ENCODE measurements at regions not wholly inside any gene's neighbourhood (a gene's known extent, or its start where the extent isn't known, plus 50 kb on each side); places are given as distances from the start of the nearest gene placed in this dataset.
A peak's percentile ranks its signal among the peaks of the same experiment; 100 is the strongest.
"Not testable (repeated sequence)": the region's sequence is repeated elsewhere in the genome, so short reads cannot be mapped to it uniquely, and the experiment has no call there.

DNA sequence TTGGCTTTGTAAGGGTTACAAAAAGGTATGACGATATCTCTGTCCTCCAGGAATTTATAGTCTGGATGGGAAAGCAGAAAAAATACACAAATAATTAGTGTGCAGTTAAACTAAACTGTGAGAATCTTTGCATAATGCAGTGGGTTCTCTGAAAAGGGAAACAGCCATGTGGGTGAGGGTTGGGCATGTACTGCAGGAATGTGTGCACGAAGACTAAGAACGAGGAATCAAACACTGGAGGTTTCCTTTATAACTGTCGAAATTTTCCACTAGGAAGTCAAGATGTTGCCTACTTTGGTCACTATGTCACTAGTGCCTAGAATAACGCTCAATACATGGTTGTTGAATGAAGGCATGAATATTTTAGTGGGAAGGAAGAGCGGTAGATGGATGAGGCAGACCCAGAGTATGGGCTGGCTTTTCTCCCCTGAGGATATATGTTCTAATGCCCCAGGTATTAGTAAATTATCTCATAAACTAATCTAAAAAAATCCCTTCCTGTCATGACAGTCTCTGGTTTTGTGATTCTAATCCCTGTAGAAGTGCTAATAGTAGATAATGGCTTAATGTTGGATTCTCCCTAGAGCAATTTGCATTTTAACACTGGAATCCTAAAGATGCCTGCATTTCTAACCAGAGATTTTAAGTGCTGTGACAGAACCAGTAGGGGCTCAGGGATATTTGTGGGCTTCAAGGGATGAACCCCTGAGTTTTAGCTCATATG lies 227.3 kb downstream of the NMUR2 start:
- DNase-seq = no peak

DNA sequence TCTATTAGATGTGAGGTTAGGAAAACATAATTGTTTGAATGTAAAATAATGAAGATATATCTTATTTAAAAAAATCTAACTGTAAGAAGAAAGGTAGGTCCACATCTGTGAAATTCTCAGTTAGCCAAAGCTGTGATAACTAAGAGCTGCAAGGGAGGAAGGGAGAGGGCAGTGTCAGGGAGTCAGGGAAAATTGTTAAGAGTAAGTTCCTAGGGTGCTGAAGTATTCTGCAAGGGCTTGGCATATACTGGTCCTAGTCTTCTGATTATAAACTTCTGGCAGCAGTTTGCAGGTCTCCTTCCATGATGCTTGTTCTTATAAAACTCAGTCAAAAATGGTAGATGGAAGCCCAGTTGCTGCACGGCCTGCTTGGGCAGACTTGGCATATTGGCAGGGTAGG lies 233.2 kb downstream of the NMUR2 start:
- DNase-seq = no peak

DNA sequence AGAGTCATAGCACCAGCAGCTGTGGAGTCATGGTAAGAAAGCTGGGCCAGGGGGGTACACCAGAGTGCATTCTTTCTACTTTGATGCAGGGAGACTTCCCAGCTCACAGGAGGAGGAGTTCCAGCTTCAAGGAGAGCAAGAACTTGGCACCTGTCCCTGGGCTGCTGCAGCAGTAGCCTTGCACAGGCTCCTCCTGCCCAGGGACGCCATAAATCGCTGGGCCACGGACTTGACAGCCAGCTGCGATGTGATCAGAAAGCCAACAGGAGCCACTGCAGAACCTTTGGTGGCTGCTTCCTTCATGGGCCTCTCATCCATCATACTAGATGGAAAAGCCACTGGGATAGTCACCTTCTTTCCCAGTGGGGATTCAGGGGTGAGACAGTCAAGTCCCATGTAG lies 234.7 kb downstream of the NMUR2 start:
- DNase-seq = peak; percentile 48

DNA sequence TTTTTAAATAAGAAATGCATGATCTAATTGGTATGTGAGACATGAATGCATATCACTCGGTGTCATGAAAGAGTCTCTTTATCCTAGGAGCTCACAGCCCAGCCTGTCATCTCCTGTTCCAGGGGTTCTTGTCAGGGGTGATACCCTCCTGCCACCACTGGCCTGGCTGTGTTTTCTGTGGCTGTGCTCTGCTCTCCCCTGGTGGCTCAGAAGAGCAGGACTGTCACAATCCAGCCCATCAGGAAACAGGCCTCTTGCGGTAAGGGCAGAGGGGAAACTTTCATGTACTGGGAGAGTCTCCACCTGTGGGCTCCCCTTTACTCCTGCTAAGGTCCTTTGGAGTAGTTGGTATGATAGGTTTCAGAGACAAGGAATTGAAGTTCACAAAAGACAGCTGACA lies 240.2 kb upstream of the GLRA1 start:
- no peak for DNase-seq

DNA sequence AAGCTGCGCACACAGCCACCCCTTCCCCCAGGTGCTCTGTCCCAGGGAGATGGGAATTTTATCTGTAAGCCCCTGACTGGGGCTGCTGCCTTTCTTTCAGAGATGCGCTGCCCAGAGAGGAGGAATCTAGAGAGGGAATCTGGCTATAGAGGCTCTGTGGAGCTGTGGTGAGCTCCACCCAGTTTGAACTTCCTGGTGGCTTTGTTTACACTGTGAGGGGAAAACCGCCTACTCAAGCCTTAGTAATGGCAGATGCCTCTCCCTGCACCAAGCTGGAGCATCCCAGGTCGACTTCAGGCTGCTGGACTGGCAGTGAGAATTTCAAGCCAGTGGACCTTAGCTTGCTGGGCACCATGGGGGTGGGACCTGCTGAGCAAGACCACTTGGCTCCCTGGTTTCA lies 235.2 kb upstream of the GLRA1 start:
- not testable (repeated sequence) for DNase-seq

DNA sequence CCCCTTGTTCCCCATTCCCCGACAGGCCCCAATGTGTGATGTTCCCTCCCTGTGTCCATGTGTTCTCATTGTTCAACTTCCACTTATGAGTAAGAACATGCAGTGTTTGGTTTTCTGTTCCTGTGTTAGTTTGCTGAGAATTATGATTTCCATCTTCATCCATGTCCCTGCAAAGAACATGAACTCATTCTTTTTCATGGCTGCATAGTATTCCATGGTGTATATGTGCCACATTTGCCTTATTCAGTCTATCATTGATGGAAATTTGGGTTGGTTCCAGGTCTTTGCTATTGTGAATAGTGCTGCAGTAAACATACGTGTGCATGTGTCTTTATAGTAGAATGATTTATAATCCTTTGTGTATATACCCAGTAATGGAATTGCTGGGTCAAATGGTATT lies 229.8 kb upstream of the GLRA1 start:
- not testable (repeated sequence) for DNase-seq

DNA sequence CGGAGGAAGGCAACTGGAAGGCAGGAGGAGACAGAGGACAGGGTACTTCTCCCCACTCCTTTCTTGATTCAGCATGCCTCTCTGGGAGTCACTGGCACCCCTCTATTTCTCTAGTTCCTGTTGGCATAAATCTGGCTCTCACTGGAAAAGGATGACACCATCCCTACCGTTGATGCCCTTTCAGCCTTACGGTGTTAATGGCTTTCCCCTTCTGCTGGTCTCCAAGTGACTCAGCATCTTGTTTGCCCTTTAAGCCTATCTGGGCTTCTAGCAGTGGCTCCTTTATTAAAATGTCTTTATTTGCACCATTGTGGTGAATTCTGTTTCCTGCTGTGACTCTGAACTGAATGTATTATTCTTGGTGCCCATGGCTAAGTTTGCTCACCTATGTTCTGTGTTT lies 227.3 kb upstream of the GLRA1 start:
- DNase-seq = no peak

DNA sequence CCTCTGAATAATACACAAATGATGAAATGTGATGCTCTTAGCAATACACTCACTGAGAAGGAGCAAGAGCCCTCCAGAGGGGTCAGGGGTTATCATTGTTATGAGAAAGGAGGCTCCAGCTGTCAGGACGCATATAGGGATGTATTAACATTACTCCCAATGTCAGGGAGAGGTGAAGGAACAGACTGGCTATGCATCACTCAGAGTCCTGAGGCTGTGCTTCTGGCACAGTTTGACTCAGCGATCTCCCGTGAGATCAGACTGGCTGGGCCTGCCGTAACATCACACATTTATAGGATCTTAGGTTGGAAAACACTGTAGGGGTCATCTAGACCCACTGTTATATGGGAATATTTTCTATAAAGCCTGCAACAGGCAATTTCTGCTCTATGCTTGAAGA lies 226.5 kb upstream of the GLRA1 start:
- no peak for DNase-seq

DNA sequence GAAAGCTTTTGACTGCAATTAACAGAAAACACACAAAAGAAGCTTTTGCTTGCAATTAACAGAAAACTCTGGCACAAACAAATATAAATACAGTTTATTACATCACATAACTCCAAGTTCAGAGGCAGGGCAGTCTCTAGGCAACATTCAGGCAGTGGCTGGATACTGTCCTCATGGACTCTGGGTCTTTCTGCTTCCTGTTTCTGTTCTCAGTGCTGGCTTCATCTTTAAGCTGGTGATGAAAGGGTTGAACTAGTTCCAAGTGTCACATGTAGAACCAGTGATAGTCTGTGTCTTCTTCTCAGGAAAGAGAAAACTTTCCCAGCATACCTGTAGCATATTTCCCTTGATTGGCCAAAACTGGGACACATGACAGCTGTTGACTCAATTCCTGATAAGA lies 222.6 kb upstream of the GLRA1 start:
- no peak for DNase-seq

DNA sequence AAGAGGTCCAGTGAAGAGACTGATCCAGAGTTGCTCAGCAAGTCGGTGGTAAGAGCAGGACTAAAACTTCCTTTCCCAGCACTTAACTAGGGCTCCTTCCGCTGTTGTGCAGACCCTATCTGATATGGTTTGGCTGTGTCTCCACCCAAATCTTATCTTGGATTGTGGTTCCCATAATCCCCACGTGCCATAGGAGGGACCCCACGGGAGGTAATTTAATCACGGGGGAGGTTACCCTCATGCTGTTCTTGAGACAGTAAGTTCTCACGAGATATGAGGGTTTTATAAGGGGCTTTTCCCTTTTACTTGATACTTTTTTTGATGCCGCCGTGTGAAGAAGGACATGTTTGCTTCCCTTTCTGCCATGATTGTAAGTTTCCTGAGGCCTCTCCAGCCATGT lies 221.9 kb upstream of the GLRA1 start:
- DNase-seq = no peak

DNA sequence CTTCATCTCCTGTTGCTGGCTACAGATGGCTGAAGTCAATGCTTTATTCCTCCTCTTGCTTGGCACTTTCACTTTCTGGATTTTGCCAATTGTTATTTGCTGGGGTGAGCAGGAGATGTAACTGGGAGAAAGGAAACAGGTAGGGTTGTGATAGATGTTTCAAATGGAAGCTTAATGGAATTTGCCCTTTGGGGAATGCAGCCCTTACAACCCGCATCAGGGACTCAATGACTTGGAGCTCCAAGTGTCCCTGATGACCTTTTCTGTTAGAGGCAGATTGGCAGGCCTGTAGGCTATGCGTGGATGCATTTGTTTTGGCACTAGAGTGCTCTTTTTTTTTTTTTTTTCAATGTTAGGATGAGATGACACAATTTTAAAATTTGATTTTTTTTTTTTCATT lies 219.9 kb upstream of the GLRA1 start:
- DNase-seq = no peak

DNA sequence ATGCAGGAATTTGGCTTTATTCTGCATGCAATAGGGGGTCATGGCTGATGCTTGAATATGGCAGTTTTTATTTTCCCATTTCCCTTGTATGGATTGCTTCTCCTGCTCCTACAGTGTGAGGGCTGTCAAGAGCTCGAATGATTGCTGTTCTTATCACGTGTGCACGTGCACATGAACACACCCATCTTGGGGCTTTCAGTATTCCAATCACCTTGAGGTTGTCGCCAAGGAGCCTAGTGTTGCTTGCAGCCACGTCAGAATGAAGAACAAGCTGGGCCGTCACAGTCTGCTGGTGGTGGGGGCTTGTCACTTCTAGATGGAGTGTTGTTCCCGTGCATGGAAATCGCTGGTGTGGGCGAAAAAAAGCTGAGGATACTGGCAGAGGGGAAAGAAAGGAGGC lies 219.4 kb upstream of the GLRA1 start:
- no peak for DNase-seq

DNA sequence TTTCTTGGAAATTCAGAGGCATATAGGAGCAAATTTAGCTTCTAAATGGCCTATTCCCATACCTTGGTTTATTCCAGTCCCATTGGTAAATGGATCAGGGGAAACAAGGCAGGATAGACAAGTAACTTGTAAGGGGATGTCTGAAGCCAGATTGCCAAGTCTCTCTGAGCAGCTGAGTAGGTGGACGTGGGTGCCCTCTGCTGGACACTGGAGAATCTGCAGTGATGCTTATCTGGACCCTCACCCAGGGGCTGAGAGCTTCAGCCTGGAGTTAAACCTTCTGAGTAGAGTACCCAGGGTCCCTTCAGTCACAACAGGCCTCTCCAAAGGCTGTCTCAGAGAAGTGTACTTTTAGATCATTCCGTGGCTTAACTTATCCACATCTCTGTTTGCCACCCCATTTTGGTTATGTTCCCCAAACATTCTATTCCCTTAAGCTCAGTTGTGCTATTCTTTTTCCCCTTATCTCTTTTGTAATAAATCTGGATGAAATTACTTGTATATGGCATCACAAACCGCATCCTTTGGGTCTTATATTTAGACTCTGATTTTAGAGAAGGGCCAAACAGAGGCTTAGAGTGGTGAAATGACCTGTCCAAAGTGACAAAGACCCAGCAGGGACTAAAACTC lies 218.3 kb upstream of the GLRA1 start:
- peak; percentile 53 for DNase-seq

DNA sequence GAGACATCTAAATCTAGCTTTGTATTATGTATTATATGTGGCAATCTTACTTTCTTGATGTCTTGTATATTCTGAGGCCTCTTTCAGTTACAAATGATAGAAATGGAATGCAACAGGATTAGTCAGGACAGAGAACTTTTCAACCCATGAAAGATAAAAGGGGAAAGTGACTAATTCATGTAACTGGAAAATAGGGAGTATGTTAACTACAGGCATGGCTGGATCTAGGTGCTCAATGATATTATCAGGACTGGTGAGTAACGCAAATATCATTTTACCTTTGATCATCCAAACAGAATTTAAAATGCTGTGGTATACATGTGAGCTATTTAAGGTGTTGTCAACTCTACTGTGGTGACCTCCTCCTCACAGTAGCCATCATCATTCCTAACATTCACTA lies 215.7 kb upstream of the GLRA1 start:
- no peak for DNase-seq

DNA sequence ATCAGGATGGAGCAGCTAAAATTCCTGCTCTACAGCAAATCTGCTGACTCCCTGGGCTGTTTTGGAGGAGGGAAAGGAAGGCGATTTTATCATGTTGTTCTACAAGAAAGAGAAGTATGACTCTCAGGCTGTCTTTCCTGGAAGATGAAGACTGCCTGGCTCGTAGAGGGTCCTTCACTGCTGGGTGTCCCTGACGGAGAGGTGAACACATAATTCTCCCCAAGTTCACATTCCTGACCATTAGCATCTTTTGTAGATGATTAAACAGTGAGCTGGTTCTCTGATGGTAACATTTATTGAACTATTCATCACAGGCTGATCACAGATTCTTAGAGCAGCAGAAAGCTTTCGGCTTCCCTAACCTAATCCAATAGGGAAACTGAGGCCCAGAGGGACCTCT lies 212.4 kb upstream of the GLRA1 start:
- DNase-seq = no peak

DNA sequence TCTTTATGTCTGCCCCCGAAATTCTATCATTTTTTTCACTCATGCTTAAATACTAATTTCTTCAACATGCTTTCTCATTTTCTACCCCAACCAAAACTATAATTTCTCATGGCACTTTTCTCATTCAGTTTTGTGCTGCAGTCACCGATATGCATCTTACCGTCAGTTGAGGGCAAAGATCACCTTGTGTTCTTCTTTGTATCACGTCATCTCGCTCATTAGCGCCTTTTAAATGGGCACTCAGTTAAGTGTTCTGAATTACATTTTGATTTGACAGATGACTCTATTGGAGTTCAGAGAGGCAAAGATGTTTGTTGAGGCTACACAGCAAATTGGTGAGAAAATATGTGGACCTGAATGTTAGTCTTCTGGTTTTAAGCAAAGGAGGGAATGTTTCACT lies 211.7 kb upstream of the GLRA1 start:
- no peak for DNase-seq

DNA sequence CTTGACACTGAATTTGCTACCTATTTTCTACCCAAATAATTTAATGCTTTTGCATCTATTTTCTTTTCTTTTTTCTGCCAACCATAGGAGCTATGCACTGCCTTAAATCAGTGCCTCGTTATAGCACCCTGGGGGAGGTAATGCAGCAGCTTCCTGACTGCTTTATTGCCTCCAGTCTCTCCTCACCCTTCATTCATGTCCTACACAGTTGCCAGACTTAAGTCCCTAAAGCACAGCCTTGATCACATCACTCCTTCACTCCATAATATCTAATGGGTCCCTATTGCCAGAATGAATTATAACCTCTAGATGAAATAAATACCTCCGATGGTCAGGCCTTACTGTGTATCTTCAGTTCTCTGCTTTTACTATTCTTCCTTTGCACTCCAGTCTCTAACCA lies 211.2 kb upstream of the GLRA1 start:
- no peak for DNase-seq

DNA sequence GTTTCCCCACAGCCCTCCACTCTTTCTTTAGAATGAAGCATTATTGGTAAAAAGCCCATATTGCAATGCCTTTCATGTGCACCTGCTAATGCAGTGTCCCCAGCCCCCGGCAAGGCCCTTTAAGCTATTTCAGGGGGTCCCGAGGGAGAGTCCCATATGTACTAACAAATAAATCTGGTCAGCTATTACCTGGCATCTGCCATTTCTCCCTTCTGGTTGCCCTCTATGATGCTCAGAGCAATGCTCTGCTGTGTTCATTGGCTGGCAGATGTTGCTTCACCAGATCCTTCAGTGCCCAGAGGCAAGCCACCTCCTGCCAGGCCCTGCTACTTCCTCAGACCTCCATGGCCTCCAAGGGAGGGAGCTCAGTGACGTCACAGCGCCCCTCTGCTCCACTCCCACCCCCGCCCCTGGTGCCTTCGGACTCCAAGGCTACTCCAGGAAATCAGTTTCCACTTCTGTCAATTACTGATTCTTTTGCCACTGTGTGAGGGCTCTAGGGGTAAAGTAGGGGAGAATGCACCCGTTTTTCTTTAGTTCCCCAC lies 201.1 kb upstream of the GLRA1 start:
- DNase-seq = no peak

DNA sequence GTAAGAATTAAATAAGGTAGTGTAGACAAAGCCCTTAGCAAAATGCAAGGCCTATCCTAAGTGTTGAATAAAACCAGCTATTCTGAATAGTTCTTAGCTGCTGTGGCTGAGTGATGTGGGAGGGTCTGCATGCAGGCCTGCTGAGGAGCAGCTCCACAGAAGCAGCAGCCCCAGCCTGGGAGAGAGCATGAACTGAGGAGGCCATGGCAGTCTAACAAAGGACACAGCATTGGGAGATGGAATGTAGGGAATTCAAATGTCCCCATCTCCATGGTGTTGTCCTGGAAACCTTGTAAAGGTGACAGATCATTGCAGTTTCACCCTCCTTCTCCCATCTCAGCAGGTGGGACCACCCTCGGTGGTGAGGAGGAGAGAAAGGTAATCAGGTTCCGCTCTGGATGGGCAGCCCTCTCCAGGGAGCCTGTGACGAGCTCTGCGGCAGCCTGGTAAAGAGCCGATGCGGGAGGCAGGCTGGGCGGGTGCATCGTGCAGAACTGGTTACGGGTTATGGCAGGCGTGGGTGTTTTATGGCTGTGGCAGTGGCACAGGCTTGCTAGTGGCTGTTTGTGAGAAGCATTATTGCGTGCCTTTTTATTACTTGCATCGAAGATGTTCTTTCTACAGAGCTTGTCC lies 199.9 kb upstream of the GLRA1 start:
- DNase-seq = no peak

DNA sequence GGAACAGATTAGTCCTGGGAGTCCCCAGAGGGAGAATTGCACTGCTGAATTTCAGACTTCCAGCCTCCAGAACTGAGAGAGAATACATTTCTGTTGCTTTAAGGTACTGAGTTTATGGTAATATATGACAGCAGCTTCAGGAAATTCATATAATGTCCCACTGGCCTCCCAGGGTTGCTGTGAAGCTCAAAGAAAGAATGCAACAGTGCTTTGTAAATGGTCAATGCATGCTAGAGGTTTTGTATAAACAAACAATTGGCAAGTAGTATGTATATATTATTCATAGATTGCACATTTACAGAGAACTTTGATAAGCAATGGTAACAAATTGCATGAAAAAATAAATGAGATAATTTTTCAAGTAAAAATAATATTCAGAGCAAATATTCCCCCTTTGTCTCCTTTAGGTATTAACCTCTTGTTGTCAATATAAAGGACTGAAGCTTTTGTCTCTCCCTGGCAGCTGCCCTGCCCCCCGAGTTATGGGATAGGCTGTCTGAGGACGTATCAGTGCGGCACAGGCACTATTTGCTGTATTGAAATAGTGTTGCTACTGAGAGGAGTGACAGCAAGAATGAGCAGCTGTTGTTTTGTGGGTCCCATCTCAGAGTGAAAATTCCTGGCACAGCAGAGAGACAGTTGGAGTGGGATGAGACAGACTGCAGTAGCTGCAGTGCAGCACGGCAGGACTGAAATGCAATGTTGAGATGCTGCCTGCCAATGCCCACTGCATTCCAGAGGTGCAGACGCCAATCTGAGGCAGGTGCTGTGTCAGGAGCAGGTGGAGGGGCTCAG lies 194.2 kb upstream of the GLRA1 start:
- DNase-seq = no peak

DNA sequence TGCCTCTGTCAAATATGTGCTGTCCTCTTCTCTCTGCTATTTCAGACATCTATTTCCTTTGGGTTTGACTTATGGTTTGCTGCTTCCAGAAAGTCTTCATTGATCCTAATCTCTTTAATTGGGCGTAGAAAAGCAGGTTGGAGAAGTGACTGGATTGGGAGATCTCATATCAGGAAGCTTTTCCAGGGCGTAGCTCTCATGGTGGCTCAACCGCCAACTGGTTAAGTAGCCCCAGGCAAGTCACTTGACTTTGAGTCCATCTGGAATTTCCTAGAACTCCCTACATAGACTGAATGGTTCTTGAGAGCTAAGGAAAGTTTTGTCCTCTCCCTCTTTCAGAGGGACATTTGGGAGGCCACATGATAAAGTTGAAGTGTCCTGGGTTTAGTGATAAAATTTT lies 192.3 kb upstream of the GLRA1 start:
- DNase-seq = no peak

DNA sequence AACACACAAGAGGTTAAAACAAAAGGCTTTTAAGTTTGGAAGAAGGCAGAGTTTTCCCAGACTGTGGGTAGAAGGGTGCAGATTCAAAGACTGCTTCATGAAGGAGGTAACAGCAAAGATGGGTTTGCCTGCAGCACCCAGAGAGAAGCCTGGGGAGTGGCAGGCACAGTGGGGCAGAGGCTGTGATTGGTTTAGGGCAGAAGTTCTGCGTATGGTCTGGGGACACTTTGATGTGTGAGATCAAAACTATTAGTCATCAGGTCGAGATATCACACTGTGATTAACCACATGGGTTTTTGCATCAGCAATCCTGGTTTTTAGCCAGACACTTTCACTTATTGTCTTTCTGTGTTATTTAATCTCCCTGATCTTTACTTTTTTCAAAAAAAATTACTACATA lies 188.8 kb upstream of the GLRA1 start:
- no peak for DNase-seq

DNA sequence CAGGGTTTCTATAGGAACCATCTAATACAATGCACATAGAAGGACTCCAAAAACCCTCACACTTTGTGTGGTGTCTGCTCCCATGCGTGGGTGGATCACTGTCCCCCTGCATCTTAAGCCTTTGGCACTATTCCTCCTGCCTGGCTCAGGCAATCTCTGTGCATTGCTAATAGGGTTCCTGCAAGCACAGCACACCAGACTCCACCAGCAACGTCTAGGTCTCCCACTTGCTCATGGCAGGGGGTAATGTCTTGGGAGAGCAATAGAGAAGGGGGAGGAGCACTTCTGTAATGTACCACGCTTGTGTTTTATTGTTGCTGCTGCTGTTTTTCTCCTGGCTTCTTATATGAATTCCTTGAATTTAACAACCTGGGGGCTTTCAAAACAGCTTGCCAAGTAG lies 182.6 kb upstream of the GLRA1 start:
- no peak for DNase-seq

DNA sequence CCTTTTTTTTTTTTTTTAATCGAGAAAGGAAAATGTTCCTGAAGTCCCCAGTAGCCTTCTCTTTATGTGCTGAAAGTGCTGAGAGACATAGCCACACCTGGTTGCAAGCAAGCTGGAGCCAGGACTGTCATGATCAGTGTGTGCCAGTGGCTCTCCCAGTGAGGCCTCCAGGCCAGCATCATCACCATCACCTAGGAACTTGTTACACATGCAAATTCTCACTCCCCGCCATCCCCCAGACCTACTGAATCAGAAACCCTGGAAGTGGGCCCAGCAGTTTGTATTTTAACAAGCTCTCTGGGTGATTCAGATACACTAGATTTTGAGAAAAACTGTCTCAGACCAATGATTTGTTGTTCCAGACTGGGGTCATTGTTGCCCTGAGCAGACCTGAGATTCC lies 181.9 kb upstream of the GLRA1 start:
- no peak for DNase-seq
